GM23248 (cell line): ENCODE measurements at regions not wholly inside any gene's neighbourhood (a gene's known extent, or its start where the extent isn't known, plus 50 kb on each side); places are given as distances from the start of the nearest gene placed in this dataset.

Source experiments
- DNase-seq: peaks from one replicate; pipeline ENCODE4 v3.0.0-alpha.2; 2015
- H2AFZ ChIP-seq: fragments of 200-600 bp; sonication (generic); 2 replicates; pipeline ENCODE4 v1.6.1; 2016; ENCODE audit warnings: antibody characterized with exemption
- H3F3A ChIP-seq: fragments of 200-600 bp; sonication (generic); 2 replicates; pipeline ENCODE4 v1.6.1; 2016; ENCODE audit warnings: mild to moderate bottlenecking, antibody characterized with exemption, mixed run types; ENCODE audit not compliant: insufficient read depth
- H3K27ac ChIP-seq: fragments of 200-600 bp; sonication (generic); 2 replicates; pipeline ENCODE4 v1.5.1; 2016; ENCODE audit warnings: mild to moderate bottlenecking
- H3K27me3 ChIP-seq: fragments of 200-600 bp; sonication (generic); replicated peaks from 2 replicates; pipeline ENCODE4 v1.6.1; 2016; ENCODE audit warnings: mild to moderate bottlenecking; ENCODE audit not compliant: insufficient read depth
- H3K36me3 ChIP-seq: fragments of 200-600 bp; sonication (generic); 2 replicates; pipeline ENCODE4 v1.6.1; 2016; ENCODE audit warnings: low read depth, mild to moderate bottlenecking
- H3K4me1 ChIP-seq: fragments of 200-600 bp; sonication (generic); 2 replicates; pipeline ENCODE4 v1.6.1; 2016; ENCODE audit warnings: mild to moderate bottlenecking; ENCODE audit not compliant: insufficient read depth
- H3K4me2 ChIP-seq: fragments of 200-600 bp; sonication (generic); one replicate; pipeline ENCODE4 v1.6.1; 2016; ENCODE audit warnings: mild to moderate bottlenecking; ENCODE audit not compliant: unreplicated experiment
- H3K4me3 ChIP-seq: fragments of 200-600 bp; sonication (generic); 2 replicates; pipeline ENCODE4 v1.5.1; 2016; ENCODE audit warnings: mild to moderate bottlenecking
- H3K79me2 ChIP-seq: fragments of 200-600 bp; sonication (generic); 2 replicates; pipeline ENCODE4 v1.6.1; 2016; ENCODE audit warnings: mild to moderate bottlenecking; ENCODE audit not compliant: insufficient read depth
- H3K9ac ChIP-seq: fragments of 200-600 bp; sonication (generic); 2 replicates; pipeline ENCODE4 v1.6.1; 2016; ENCODE audit warnings: mild to moderate bottlenecking
- H3K9me2 ChIP-seq: fragments of 200-600 bp; sonication (generic); 2 replicates; pipeline ENCODE4 v1.6.1; 2016; ENCODE audit warnings: mixed run types, mild to moderate bottlenecking, moderate library complexity; ENCODE audit not compliant: insufficient read depth
- H3K9me3 ChIP-seq: fragments of 200-600 bp; sonication (generic); one replicate; pipeline ENCODE4 v1.6.1; 2017; ENCODE audit warnings: low read depth
- H4K20me1 ChIP-seq: fragments of 200-600 bp; sonication (generic); 2 replicates; pipeline ENCODE4 v1.6.0; 2016; ENCODE audit not compliant: insufficient read depth
- EZH2 ChIP-seq: fragments of 200-600 bp; sonication (generic); IDR thresholded peaks from 2 replicates; pipeline ENCODE4 v1.6.1; 2018; ENCODE audit warnings: antibody characterized with exemption, mild to moderate bottlenecking; ENCODE audit not compliant: insufficient read depth, poor library complexity, severe bottlenecking
- EZH2phosphoT487 ChIP-seq: fragments of 200-600 bp; sonication (generic); IDR thresholded peaks from 2 replicates; pipeline ENCODE4 v1.6.1; 2018; ENCODE audit warnings: antibody characterized with exemption, moderate library complexity, mild to moderate bottlenecking, low read depth; ENCODE audit not compliant: insufficient read depth
- WGBS, 2 experiments: methylation state at CpG; one replicate each; pipeline ENCODE4 v1.1.6; 2015 to 2017; ENCODE audit warnings: low lambda C conversion rate in 2 of 2, low coverage in 1 of 2; ENCODE audit errors: missing lambda C conversion rate in 2 of 2; 5-methylcytosine and 5-hydroxymethylcytosine counted together
- in situ Hi-C: fragments of 300-500 bp; cut with MboI; formaldehyde crosslinking; loops from 2 replicates; pipeline ENCODE4 v1.15.0; 2020

GRCh38 chr16:55012362-55012761, 81.7 kb downstream of the IRX5 start:
- no peaks in the 10 kb centered on the region for H3K4me1 ChIP-seq
- H3K27ac ChIP-seq: no peak overlapping the region
- H3K4me2 ChIP-seq: no peak overlapping the region
- H4K20me1 ChIP-seq: no peaks in the 10 kb centered on the region
- no peaks in the 10 kb centered on the region for H3F3A ChIP-seq
- in situ Hi-C loops: no loop called here
- WGBS, 2 experiments: 39 to 43% methylated on average over 2 of the region's 2 CpGs
- H3K36me3 ChIP-seq: no peaks in the 10 kb centered on the region
- no peak overlapping the region for H3K9ac ChIP-seq
- H3K9me2 ChIP-seq: no peaks in the 10 kb centered on the region
- no peak overlapping the region for H3K4me3 ChIP-seq
- no peaks in the 10 kb centered on the region for H3K79me2 ChIP-seq
- no peaks in the 10 kb centered on the region for H3K27me3 ChIP-seq
- DNase-seq: no peak
- TF ChIP-seq EZH2phosphoT487 (no peak), EZH2 (no peak)
- no peak overlapping the region for H2AFZ ChIP-seq
- no peaks in the 10 kb centered on the region for H3K9me3 ChIP-seq

DNA sequence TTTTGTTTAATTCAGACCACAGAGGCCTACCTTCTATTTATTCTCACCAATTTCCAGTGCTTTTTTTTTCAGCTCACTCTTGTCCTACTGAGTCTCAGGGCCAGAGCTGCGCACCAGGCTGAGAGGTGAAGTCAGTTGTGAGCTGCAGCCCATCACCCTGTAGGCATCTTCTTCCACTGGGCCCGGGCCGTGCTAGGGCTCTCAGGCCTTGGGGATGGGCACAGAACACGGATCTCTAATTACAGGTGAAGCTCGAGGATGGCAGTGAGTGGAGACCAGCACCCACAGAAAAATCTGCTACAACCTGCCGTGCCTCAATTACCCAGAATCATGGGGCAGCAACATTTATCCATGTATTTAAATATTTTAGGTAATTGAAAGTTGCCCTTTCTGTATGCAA, 82.1 kb downstream of the IRX5 start:
- H2AFZ ChIP-seq: no peak overlapping the region
- H3K27ac ChIP-seq: no peak overlapping the region
- H3K79me2 ChIP-seq: no peaks in the 10 kb centered on the region
- no peak overlapping the region for H3K4me2 ChIP-seq
- 77 to 78% methylated on average over 6 of the region's 6 CpGs for WGBS, 2 experiments
- H3K36me3 ChIP-seq: no peaks in the 10 kb centered on the region
- no peak for DNase-seq
- no peak overlapping the region for H3K9ac ChIP-seq
- H3F3A ChIP-seq: no peaks in the 10 kb centered on the region
- no peak overlapping the region for H3K4me3 ChIP-seq
- no peaks in the 10 kb centered on the region for H3K9me2 ChIP-seq
- no peaks in the 10 kb centered on the region for H4K20me1 ChIP-seq
- H3K27me3 ChIP-seq: no peaks in the 10 kb centered on the region
- H3K4me1 ChIP-seq: no peaks in the 10 kb centered on the region
- in situ Hi-C loops: no loop called here
- H3K9me3 ChIP-seq: no peaks in the 10 kb centered on the region
- TF ChIP-seq EZH2: no peak
- no peak for TF ChIP-seq EZH2phosphoT487

DNA sequence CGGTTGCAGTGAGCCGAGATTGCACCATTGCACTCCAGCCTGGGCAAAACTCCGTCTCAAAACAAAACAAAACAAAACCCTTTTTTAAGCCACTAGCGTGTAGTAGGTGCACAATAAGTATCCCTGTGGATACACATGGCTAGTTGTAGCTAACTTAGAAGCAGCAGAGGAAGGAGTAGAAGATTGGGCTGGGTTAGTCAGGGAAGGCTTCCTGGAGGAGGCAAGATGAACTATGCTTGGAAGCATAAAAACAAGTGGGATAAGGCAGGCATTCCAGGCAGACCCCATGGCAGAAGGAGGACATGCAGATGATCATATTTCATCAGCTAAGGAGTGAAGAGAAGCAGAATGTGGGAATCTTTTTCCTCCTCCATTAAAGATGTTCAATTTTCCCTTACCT, 83.4 kb downstream of the IRX5 start:
- no peak overlapping the region for H3K4me2 ChIP-seq
- no peaks in the 10 kb centered on the region for H4K20me1 ChIP-seq
- TF ChIP-seq EZH2 (no peak), EZH2phosphoT487 (no peak)
- 88 to 95% methylated on average over 4 of the region's 4 CpGs for WGBS, 2 experiments
- H3K79me2 ChIP-seq: no peaks in the 10 kb centered on the region
- no peaks in the 10 kb centered on the region for H3F3A ChIP-seq
- H3K36me3 ChIP-seq: no peaks in the 10 kb centered on the region
- no peak overlapping the region for H2AFZ ChIP-seq
- H3K9me2 ChIP-seq: no peaks in the 10 kb centered on the region
- H3K4me1 ChIP-seq: no peaks in the 10 kb centered on the region
- no peaks in the 10 kb centered on the region for H3K9me3 ChIP-seq
- H3K27ac ChIP-seq: no peak overlapping the region
- no peak for DNase-seq
- H3K4me3 ChIP-seq: no peak overlapping the region
- H3K27me3 ChIP-seq: no peaks in the 10 kb centered on the region
- in situ Hi-C loops: no loop called here
- no peak overlapping the region for H3K9ac ChIP-seq

DNA sequence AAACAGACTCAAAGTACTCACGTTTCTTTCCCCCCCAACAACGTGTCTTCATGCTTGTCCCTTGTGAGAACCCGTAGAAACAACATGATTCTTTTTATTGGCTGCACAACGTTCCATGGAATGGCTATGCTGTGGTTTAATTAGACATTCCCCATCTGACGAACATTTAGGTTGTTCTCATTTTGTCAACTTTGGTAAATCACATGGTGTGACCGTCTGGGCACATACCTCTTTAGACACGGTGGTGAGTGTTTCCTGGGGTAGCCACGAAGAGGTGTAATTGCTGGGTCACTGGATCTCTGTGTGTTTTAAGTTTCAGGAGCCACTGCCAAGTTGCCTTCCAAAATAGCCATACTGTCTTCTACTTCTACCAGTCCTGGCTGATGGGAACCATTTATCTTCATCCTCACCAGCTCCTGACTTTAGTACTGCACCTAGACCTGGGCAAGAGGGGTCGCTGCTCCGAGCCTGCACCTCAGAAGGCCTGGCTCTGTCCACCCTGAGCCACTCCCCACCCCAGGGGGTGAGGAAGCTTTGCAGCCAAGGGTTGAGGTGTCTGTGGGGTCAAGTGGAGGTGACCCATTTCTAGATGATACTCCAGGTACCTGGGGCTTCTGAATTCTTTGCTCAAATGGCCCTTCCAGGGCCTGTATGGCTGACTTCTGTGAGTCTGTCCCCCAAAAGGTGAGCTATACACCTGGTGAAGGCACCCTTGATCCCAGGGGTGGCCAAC, 84.7 kb downstream of the IRX5 start:
- H3K27me3 ChIP-seq: no peaks in the 10 kb centered on the region
- no peaks in the 10 kb centered on the region for H3K79me2 ChIP-seq
- no peak overlapping the region for H3K9ac ChIP-seq
- TF ChIP-seq EZH2: no peak
- TF ChIP-seq EZH2phosphoT487: no peak
- WGBS, 2 experiments: 55 to 57% methylated on average over 10 of the region's 10 CpGs
- no peak overlapping the region for H3K4me3 ChIP-seq
- no peaks in the 10 kb centered on the region for H3K36me3 ChIP-seq
- no peaks in the 10 kb centered on the region for H3F3A ChIP-seq
- no peaks in the 10 kb centered on the region for H3K9me2 ChIP-seq
- H3K4me2 ChIP-seq: no peak overlapping the region
- no peak overlapping the region for H3K27ac ChIP-seq
- in situ Hi-C loops: no loop called here
- DNase-seq: no peak
- no peak overlapping the region for H2AFZ ChIP-seq
- H3K9me3 ChIP-seq: no peaks in the 10 kb centered on the region
- no peaks in the 10 kb centered on the region for H3K4me1 ChIP-seq
- no peaks in the 10 kb centered on the region for H4K20me1 ChIP-seq

DNA sequence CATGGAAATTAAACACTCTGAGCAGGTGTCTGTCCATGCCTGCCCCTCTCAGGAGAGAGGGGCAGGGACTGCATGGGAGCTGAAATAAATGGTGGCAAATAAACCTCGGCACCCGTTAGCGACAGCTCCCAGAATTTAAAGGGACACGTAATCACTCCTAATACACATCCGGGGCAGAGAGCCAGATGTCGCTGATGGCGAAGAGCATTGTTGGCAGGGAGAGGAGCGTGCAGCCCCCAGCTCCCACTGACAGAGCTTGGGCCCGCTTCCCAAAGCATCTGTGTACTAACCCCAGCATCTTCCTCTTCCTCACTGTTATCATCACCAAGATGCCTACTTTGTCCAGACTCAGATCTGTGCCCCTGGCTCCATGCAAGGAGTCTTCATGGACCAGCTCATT, 85.8 kb downstream of the IRX5 start:
- Histone ChIP-seq H3F3A (no peaks in the 10 kb centered on the region), H4K20me1 (no peaks in the 10 kb centered on the region), H3K4me3 (no peak overlapping the region), H3K27me3 (no peaks in the 10 kb centered on the region), H3K4me1 (no peaks in the 10 kb centered on the region), H3K79me2 (no peaks in the 10 kb centered on the region), H3K27ac (no peak overlapping the region), H3K9ac (no peak overlapping the region), H2AFZ (no peak overlapping the region), H3K9me3 (no peaks in the 10 kb centered on the region), H3K36me3 (no peaks in the 10 kb centered on the region), H3K9me2 (no peaks in the 10 kb centered on the region), H3K4me2 (no peak overlapping the region)
- TF ChIP-seq EZH2phosphoT487: no peak
- in situ Hi-C loops: no loop called here
- no peak for DNase-seq
- 47 to 63% methylated on average over 9 of the region's 9 CpGs for WGBS, 2 experiments
